ENCODE measurements at regions not wholly inside any gene's neighbourhood (a gene's known extent, or its start where the extent isn't known, plus 50 kb on each side); places are given as distances from the start of the nearest gene placed in this dataset.
"Not testable (repeated sequence)": the region's sequence is repeated elsewhere in the genome, so short reads cannot be mapped to it uniquely, and the experiment has no call there.

- Mint-ChIP-seq H3K36me3 (peaks cover 0 to 19% of the 10 kb centered on the region in 2 donors), H3K9me3 (peaks cover 21 to 63% (median 56%) of the 10 kb centered on the region in 7 donors)
- DNase-seq; H3K27me3 Mint-ChIP-seq; H3K27ac Mint-ChIP-seq; ATAC-seq (ENCODE audit: low read depth in 2 of 2); H3K4me1 Mint-ChIP-seq; H3K4me3 Mint-ChIP-seq: not testable (repeated sequence)
Measured at GRCh38 chr21:10347675-10348074, 173.7 kb upstream of the TPTE start.

DNA sequence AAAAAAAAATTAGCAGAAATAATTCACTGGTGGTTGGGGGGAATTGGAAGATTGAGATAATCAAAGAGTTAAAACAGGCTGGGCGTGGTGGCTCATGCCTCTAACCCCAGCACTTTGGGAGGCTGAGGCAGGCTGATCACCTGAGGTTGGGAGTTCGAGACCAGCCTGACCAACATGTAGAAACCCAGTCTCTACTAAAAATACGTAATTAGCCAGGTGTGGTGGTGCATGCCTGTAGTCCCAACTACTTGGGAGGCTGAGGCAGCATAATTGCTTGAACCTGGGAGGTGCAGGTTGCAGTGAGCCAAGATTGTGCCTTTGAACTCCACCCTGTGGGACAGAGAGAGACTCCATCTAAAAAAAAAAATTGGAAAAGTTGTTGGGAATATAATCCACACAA is 173.2 kb upstream of the TPTE start:
- not testable (repeated sequence) for H3K4me3 Mint-ChIP-seq; DNase-seq; H3K27me3 Mint-ChIP-seq; H3K4me1 Mint-ChIP-seq; H3K27ac Mint-ChIP-seq; ATAC-seq (ENCODE audit: low read depth in 2 of 2)
- peaks cover 0 to 20% of the 10 kb centered on the region in 2 donors for H3K36me3 Mint-ChIP-seq
- H3K9me3 Mint-ChIP-seq, result peaks cover 22 to 67% (median 60%) of the 10 kb centered on the region in 7 donors

- H3K27ac Mint-ChIP-seq; DNase-seq; H3K4me3 Mint-ChIP-seq; H3K27me3 Mint-ChIP-seq; H3K36me3 Mint-ChIP-seq; H3K4me1 Mint-ChIP-seq; ATAC-seq (ENCODE audit: low read depth in 2 of 2): not testable (repeated sequence)
- H3K9me3 Mint-ChIP-seq, result peaks cover 26 to 71% (median 49%) of the 10 kb centered on the region in 7 donors
Measured at GRCh38 chr21:10354851-10355578, 166.4 kb upstream of the TPTE start.

DNA sequence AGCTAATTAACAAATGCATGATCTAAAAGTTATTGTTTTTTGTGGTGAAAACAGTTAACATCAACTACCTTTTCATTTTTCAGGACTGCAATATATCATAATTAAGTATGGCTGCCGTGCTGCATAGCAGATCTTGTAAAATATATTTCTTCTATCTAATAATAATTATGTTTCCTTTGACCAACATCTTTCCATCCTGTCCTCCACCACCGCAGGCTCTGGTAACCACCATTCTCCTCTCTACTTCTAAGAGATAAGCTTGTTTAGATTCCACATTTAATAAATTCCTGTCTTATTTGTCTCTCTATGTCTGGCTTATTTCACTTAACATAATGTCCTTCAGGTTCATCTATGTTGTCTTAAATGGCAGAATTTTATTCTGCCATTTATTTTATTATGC is 162.3 kb upstream of the TPTE start:
- not testable (repeated sequence) for H3K36me3 Mint-ChIP-seq; H3K27ac Mint-ChIP-seq; H3K4me3 Mint-ChIP-seq; ATAC-seq (ENCODE audit: low read depth in 2 of 2); H3K4me1 Mint-ChIP-seq; DNase-seq; H3K27me3 Mint-ChIP-seq
- H3K9me3 Mint-ChIP-seq, result peaks cover 23 to 65% (median 39%) of the 10 kb centered on the region in 7 donors

DNA sequence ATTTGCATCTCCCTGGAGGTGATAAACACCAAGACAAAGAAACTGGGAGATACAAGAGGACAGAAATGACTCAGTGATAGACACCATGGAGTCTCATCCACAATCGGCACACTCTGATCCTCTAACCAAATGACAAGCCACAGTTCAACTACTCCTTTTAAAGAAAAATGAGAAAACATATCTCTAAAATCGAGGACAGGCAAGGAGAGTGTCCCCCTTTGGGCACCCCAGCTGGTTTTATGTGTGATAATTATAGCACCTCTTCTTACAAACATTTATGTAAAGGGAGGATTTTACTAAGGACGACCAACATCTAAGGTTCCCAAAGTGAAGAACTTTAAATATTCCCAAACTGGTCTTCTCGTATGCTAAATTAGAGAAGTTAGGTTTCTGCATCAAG is 161.5 kb upstream of the TPTE start:
- H3K4me3 Mint-ChIP-seq; H3K36me3 Mint-ChIP-seq; H3K27ac Mint-ChIP-seq; H3K4me1 Mint-ChIP-seq; H3K27me3 Mint-ChIP-seq; DNase-seq; ATAC-seq (ENCODE audit: low read depth in 2 of 2): not testable (repeated sequence)
- H3K9me3 Mint-ChIP-seq, result peaks cover 19 to 59% (median 33%) of the 10 kb centered on the region in 7 donors

DNA sequence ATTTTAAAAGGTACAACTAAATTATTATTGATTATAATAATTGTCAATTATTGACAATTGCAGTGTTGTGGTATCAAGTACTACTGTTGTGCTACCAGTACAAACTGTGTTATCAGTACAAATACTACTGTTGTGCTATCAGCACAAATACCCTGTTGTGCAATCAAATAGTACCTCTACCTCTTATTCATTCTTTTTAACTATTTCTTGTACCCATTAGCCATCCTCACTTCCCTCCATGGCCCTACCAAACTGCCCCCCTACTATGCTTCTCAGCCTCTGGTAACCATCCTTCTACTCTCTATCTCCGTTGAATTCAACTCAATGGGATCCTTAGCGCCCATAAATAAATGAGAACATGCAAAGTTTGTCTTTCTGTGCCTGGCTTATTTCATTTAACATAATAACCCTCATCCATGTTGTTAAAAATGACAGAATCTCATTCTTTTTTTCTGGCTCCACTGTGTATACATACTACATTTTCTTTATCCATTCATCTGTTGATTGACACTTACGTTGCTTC is 160.1 kb upstream of the TPTE start:
- not testable (repeated sequence) for H3K27ac Mint-ChIP-seq; H3K4me1 Mint-ChIP-seq; ATAC-seq (ENCODE audit: low read depth in 2 of 2); H3K4me3 Mint-ChIP-seq; H3K36me3 Mint-ChIP-seq; H3K27me3 Mint-ChIP-seq; DNase-seq
- peaks cover 19 to 47% (median 31%) of the 10 kb centered on the region in 7 donors for H3K9me3 Mint-ChIP-seq

- not testable (repeated sequence) for H3K27me3 Mint-ChIP-seq; H3K36me3 Mint-ChIP-seq; H3K27ac Mint-ChIP-seq; H3K4me3 Mint-ChIP-seq; ATAC-seq (ENCODE audit: low read depth in 2 of 2); H3K4me1 Mint-ChIP-seq; DNase-seq
- peaks cover 15 to 39% (median 29%) of the 10 kb centered on the region in 7 donors for H3K9me3 Mint-ChIP-seq
Measured at GRCh38 chr21:10362816-10363215, 158.6 kb upstream of the TPTE start.

GRCh38 chr21:10363321-10363720 is 158.1 kb upstream of the TPTE start:
- H3K4me3 Mint-ChIP-seq; H3K36me3 Mint-ChIP-seq; H3K4me1 Mint-ChIP-seq; H3K27ac Mint-ChIP-seq; DNase-seq; ATAC-seq (ENCODE audit: low read depth in 2 of 2); H3K27me3 Mint-ChIP-seq: not testable (repeated sequence)
- H3K9me3 Mint-ChIP-seq, result peaks cover 15 to 37% (median 25%) of the 10 kb centered on the region in 7 donors

- not testable (repeated sequence) for H3K36me3 Mint-ChIP-seq
Measured at GRCh38 chr21:10366210-10366609, 155.2 kb upstream of the TPTE start.

GRCh38 chr21:10367586-10367985 is 153.8 kb upstream of the TPTE start:
- H3K9me3 Mint-ChIP-seq, H3K27me3 Mint-ChIP-seq, H3K27ac Mint-ChIP-seq, H3K36me3 Mint-ChIP-seq, H3K4me1 Mint-ChIP-seq, H3K4me3 Mint-ChIP-seq, DNase-seq: not testable (repeated sequence)
- peak in 1 of 2 donors; percentile 13 for ATAC-seq (ENCODE audit: low read depth in 2 of 2)

More at GRCh38 chr21:10366210-10366609, 155.2 kb upstream of the TPTE start:
- H3K4me3 Mint-ChIP-seq; ATAC-seq (ENCODE audit: low read depth in 2 of 2); H3K27ac Mint-ChIP-seq; H3K27me3 Mint-ChIP-seq; H3K4me1 Mint-ChIP-seq; DNase-seq: not testable (repeated sequence)
- H3K9me3 Mint-ChIP-seq, result peaks cover 7 to 20% (median 15%) of the 10 kb centered on the region in 7 donors

DNA sequence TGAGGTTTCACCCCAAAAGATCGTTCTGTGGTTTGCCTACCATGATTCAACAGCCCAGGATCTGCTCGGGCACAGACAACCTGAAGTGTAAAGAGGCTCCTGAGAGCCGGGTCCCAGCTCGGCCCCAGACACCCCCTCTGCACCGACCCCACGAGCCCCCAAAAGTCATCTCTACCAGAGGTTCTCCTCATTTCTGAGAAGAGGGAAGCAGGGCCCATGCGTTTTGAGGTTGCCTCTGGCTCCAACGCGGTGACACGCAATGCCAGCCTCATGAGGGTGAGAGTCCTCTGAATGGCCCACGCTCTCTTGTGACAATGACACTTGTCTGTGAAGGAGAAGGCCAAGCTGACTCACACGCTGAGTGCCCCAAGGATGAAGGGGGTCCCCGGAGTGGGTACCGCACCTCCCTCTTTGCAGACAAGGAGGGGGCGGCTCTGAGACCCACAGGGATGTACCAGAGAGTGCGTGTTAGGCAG is 153.0 kb upstream of the TPTE start:
- not testable (repeated sequence) for H3K36me3 Mint-ChIP-seq, DNase-seq, H3K4me3 Mint-ChIP-seq, H3K27me3 Mint-ChIP-seq, H3K27ac Mint-ChIP-seq, H3K4me1 Mint-ChIP-seq, H3K9me3 Mint-ChIP-seq
- peak; percentile 9 to 18 for ATAC-seq (ENCODE audit: low read depth in 2 of 2)

DNA sequence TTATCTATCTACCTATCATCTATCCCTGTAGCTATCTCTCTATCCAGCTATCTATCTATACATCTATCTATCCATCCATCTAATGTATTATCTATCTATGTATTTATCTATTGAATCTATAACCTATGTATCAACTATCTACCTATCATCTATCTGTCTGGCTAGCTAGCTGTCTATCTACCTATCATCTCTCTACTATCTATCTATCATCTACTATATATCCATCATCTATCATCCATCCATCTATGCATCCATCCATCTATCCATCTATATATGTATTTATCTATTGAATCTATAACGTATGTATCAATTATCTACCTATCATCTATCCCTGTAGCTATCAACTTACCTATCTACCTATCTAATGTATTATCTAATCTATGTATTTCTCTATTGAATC is 152.1 kb upstream of the TPTE start:
- H3K4me1 Mint-ChIP-seq; DNase-seq; H3K9me3 Mint-ChIP-seq; H3K4me3 Mint-ChIP-seq; H3K36me3 Mint-ChIP-seq; H3K27me3 Mint-ChIP-seq; H3K27ac Mint-ChIP-seq; ATAC-seq (ENCODE audit: low read depth in 2 of 2): not testable (repeated sequence)

- not testable (repeated sequence) for H3K27ac Mint-ChIP-seq; DNase-seq; ATAC-seq (ENCODE audit: low read depth in 2 of 2); H3K4me1 Mint-ChIP-seq; H3K27me3 Mint-ChIP-seq
- Mint-ChIP-seq H3K4me3 (peak overlapping the region in 1 of 8 donors; percentile 47), H3K9me3 (peaks cover 11 to 32% (median 29%) of the 10 kb centered on the region in 7 donors), H3K36me3 (peaks cover 0 to 13% of the 10 kb centered on the region in 2 donors)
Measured at GRCh38 chr21:10377758-10378157, 143.6 kb upstream of the TPTE start.

DNA sequence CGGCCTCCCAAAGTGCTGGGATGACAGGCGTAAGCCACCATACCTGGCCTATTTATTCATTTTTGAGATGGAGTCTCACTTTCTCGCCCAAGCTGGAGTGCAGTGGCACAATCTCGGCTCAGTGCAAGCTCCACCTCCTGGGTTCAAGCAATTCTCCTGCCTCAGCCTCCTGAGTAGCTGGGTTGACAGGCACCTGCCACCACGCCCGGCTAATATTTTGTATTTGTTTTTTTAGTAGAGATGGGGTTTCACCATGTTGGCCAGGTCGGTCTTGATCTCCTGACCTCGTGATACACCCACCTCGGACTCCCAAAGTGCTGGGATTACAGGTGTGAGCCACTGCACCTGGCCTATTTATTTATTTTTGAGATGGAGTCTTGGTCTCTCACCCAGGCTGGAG is 141.6 kb upstream of the TPTE start:
- not testable (repeated sequence) for H3K27me3 Mint-ChIP-seq; ATAC-seq (ENCODE audit: low read depth in 2 of 2); H3K27ac Mint-ChIP-seq; H3K4me1 Mint-ChIP-seq; DNase-seq
- peaks cover 11 to 31% (median 27%) of the 10 kb centered on the region in 7 donors for H3K9me3 Mint-ChIP-seq
- H3K4me3 Mint-ChIP-seq, result peak overlapping the region in 1 of 8 donors; percentile 29
- peaks cover 0 to 13% of the 10 kb centered on the region in 2 donors for H3K36me3 Mint-ChIP-seq

Measured in naive B cell (primary cell).